Neural progenitor cell (in vitro differentiated cells): ENCODE measurements at regions not wholly inside any gene's neighbourhood (a gene's known extent, or its start where the extent isn't known, plus 50 kb on each side); places are given as distances from the start of the nearest gene placed in this dataset.

Source experiments
- CTCF ChIP-seq: fragments of 200-600 bp; sonication (generic); IDR thresholded peaks from 2 replicates; pipeline ENCODE4 v1.5.1; 2017; ENCODE audit warnings: antibody characterized with exemption, mild to moderate bottlenecking
- EZH2 ChIP-seq: fragments of 200-600 bp; sonication (generic); IDR thresholded peaks from 2 replicates; pipeline ENCODE4 v1.6.1; 2017; ENCODE audit warnings: antibody characterized with exemption, mild to moderate bottlenecking, moderate library complexity

DNA sequence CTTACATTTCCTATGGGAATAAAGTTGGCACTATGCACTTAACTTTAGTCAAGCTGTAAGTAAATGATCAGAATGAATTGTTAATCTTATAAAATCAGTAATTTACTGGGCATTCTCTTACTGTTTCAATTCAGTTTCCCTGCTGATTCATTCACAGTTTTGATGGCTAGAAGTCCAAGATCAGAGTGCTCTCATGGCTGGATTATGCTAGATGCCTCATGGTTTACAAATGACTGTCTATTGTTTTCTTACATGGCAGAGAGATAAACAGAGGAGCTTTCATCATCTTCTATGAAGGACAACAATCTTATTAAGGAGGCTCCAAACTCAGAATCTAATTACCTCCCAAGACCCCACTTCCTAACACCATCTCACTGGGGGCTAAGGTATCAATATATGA, 135.1 kb upstream of the CARD18 start:
- no peak for TF ChIP-seq CTCF
- TF ChIP-seq EZH2: no peak
